ENCODE measurements at regions not wholly inside any gene's neighbourhood (a gene's known extent, or its start where the extent isn't known, plus 50 kb on each side); places are given as distances from the start of the nearest gene placed in this dataset.
"Not testable (repeated sequence)": the region's sequence is repeated elsewhere in the genome, so short reads cannot be mapped to it uniquely, and the experiment has no call there.

DNA sequence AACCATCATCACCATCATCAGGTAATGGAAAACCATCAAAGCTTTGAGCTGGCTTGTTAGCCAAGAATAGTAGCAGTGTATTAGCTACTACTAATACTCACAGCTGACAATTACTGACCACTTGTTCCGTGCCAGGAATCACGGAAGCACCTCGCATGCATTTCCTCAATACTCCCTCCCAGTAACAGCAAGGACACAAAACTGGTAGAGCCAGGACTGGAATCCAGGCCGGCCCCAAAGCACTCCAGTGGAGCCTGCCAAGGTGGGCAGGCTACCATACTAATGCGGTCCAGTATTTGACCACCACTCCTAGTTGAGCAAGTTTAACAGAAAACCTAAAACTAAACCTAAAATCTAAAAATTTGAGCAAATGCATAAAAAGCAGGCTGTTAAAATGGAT is 107.2 kb upstream of the LPCAT1 start:
- TF ChIP-seq, protein P1, sequence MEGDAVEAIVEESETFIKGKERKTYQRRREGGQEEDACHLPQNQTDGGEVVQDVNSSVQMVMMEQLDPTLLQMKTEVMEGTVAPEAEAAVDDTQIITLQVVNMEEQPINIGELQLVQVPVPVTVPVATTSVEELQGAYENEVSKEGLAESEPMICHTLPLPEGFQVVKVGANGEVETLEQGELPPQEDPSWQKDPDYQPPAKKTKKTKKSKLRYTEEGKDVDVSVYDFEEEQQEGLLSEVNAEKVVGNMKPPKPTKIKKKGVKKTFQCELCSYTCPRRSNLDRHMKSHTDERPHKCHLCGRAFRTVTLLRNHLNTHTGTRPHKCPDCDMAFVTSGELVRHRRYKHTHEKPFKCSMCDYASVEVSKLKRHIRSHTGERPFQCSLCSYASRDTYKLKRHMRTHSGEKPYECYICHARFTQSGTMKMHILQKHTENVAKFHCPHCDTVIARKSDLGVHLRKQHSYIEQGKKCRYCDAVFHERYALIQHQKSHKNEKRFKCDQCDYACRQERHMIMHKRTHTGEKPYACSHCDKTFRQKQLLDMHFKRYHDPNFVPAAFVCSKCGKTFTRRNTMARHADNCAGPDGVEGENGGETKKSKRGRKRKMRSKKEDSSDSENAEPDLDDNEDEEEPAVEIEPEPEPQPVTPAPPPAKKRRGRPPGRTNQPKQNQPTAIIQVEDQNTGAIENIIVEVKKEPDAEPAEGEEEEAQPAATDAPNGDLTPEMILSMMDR (conservative IDR thresholded peaks at IDR 0.05; ENCODE audit: low read depth, low read length): not testable (repeated sequence)
- TF ChIP-seq EZH2phosphoT487 (IDR thresholded peaks at IDR 0.05; ENCODE audit: borderline replicate concordance, low read length); EZH2 (IDR thresholded peaks at IDR 0.05; ENCODE audit: low read length, unreplicated experiment): not testable (repeated sequence)
